ENCODE measurements at regions not wholly inside any gene's neighbourhood (a gene's known extent, or its start where the extent isn't known, plus 50 kb on each side); places are given as distances from the start of the nearest gene placed in this dataset.

DNA sequence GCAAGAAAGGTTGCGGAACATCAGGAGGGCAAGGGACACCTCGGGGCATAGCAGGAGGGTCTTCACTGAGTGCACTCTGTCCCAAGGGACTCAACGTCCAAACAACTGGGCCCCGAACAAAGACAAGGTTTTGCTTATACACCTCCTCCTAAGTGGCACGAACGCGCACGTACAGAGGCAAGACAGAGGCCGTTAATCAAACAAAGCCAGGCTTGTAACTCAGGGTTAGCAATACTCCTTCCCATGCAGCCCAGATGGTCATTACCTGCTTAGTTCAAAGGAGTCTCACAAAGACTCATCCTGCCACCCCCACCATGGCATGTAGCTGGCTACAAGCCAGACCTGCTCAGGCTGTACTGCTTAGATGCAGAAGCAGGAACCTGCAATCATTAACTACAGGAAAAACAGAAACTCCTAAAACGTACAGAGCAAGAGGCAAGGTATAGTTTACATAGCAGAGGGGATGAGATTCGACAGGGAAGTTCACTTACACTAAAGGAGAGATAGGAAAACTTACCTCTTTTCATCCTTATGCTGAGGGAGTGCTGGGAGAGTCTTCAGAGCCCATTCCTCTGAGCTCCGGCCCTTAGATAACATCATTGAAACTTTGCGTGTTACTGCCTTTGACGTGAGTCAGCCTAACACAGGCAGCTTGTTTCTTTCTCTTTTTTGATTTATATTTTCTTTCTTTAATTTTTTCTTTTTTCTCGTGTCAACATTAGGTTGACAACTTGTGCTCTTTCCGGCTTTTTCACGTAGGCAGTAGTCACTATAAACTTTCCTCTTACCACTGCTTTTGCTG lies 1319.1 kb downstream of the TMEM121 start (continued):
- TF ChIP-seq, protein P1, sequence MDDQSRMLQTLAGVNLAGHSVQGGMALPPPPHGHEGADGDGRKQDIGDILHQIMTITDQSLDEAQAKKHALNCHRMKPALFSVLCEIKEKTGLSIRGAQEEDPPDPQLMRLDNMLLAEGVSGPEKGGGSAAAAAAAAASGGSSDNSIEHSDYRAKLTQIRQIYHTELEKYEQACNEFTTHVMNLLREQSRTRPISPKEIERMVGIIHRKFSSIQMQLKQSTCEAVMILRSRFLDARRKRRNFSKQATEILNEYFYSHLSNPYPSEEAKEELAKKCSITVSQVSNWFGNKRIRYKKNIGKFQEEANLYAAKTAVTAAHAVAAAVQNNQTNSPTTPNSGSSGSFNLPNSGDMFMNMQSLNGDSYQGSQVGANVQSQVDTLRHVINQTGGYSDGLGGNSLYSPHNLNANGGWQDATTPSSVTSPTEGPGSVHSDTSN (CRISPR knock-in tag; IDR thresholded peaks at IDR 0.05; ENCODE audit: borderline replicate concordance) = no peak
- 0 out of 2 replicates have a peak, but pooled peaks have one; percentile 39 for TF ChIP-seq KDM6A (CRISPR knock-in tag; IDR thresholded peaks at IDR 0.05; ENCODE audit: low read depth)
- TF ChIP-seq, protein P2, sequence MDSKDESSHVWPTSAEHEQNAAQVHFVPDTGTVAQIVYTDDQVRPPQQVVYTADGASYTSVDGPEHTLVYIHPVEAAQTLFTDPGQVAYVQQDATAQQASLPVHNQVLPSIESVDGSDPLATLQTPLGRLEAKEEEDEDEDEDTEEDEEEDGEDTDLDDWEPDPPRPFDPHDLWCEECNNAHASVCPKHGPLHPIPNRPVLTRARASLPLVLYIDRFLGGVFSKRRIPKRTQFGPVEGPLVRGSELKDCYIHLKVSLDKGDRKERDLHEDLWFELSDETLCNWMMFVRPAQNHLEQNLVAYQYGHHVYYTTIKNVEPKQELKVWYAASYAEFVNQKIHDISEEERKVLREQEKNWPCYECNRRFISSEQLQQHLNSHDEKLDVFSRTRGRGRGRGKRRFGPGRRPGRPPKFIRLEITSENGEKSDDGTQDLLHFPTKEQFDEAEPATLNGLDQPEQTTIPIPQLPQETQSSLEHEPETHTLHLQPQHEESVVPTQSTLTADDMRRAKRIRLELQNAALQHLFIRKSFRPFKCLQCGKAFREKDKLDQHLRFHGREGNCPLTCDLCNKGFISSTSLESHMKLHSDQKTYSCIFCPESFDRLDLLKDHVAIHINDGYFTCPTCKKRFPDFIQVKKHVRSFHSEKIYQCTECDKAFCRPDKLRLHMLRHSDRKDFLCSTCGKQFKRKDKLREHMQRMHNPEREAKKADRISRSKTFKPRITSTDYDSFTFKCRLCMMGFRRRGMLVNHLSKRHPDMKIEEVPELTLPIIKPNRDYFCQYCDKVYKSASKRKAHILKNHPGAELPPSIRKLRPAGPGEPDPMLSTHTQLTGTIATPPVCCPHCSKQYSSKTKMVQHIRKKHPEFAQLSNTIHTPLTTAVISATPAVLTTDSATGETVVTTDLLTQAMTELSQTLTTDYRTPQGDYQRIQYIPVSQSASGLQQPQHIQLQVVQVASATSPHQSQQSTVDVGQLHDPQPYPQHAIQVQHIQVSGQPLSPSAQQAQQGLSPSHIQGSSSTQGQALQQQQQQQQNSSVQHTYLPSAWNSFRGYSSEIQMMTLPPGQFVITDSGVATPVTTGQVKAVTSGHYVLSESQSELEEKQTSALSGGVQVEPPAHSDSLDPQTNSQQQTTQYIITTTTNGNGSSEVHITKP (CRISPR knock-in tag; IDR thresholded peaks at IDR 0.05; ENCODE audit: low read depth) = peak; percentile 71; the same call in 1 of the 2 replicates
- TF ChIP-seq SRSF1 (optimal IDR thresholded peaks at IDR 0.05; ENCODE audit: low read depth, low read length) = no peak
- no peak for TF ChIP-seq EHMT2 (IDR thresholded peaks at IDR 0.05; ENCODE audit: borderline replicate concordance, low read depth, low read length)
- TF ChIP-seq NFRKB (IDR thresholded peaks at IDR 0.05) = no peak
- TF ChIP-seq KLF11 (CRISPR knock-in tag; IDR thresholded peaks at IDR 0.05) = no peak
- TF ChIP-seq, protein P3, sequence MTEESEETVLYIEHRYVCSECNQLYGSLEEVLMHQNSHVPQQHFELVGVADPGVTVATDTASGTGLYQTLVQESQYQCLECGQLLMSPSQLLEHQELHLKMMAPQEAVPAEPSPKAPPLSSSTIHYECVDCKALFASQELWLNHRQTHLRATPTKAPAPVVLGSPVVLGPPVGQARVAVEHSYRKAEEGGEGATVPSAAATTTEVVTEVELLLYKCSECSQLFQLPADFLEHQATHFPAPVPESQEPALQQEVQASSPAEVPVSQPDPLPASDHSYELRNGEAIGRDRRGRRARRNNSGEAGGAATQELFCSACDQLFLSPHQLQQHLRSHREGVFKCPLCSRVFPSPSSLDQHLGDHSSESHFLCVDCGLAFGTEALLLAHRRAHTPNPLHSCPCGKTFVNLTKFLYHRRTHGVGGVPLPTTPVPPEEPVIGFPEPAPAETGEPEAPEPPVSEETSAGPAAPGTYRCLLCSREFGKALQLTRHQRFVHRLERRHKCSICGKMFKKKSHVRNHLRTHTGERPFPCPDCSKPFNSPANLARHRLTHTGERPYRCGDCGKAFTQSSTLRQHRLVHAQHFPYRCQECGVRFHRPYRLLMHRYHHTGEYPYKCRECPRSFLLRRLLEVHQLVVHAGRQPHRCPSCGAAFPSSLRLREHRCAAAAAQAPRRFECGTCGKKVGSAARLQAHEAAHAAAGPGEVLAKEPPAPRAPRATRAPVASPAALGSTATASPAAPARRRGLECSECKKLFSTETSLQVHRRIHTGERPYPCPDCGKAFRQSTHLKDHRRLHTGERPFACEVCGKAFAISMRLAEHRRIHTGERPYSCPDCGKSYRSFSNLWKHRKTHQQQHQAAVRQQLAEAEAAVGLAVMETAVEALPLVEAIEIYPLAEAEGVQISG (CRISPR knock-in tag; IDR thresholded peaks at IDR 0.05) = peak; percentile 34
- TF ChIP-seq, protein P4, sequence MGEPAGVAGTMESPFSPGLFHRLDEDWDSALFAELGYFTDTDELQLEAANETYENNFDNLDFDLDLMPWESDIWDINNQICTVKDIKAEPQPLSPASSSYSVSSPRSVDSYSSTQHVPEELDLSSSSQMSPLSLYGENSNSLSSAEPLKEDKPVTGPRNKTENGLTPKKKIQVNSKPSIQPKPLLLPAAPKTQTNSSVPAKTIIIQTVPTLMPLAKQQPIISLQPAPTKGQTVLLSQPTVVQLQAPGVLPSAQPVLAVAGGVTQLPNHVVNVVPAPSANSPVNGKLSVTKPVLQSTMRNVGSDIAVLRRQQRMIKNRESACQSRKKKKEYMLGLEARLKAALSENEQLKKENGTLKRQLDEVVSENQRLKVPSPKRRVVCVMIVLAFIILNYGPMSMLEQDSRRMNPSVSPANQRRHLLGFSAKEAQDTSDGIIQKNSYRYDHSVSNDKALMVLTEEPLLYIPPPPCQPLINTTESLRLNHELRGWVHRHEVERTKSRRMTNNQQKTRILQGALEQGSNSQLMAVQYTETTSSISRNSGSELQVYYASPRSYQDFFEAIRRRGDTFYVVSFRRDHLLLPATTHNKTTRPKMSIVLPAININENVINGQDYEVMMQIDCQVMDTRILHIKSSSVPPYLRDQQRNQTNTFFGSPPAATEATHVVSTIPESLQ (CRISPR knock-in tag; conservative IDR thresholded peaks at IDR 0.05) = no peak; the same call in 1 of the 2 replicates
- no peak for TF ChIP-seq HOXA9 (CRISPR knock-in tag; IDR thresholded peaks at IDR 0.05; ENCODE audit: borderline replicate concordance)
- TF ChIP-seq HES4 (CRISPR knock-in tag; IDR thresholded peaks at IDR 0.05; ENCODE audit: borderline replicate concordance) = no peak
- TF ChIP-seq, protein P5, sequence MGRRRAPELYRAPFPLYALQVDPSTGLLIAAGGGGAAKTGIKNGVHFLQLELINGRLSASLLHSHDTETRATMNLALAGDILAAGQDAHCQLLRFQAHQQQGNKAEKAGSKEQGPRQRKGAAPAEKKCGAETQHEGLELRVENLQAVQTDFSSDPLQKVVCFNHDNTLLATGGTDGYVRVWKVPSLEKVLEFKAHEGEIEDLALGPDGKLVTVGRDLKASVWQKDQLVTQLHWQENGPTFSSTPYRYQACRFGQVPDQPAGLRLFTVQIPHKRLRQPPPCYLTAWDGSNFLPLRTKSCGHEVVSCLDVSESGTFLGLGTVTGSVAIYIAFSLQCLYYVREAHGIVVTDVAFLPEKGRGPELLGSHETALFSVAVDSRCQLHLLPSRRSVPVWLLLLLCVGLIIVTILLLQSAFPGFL (CRISPR knock-in tag; IDR thresholded peaks at IDR 0.05) = no peak
- peak; percentile 73; the same call in 1 of the 2 replicates for TF ChIP-seq HMG20A (CRISPR knock-in tag; IDR thresholded peaks at IDR 0.05; ENCODE audit: borderline replicate concordance)
- TF ChIP-seq SIN3B (IDR thresholded peaks at IDR 0.05; ENCODE audit: low read length) = no peak
- TF ChIP-seq, protein P6, sequence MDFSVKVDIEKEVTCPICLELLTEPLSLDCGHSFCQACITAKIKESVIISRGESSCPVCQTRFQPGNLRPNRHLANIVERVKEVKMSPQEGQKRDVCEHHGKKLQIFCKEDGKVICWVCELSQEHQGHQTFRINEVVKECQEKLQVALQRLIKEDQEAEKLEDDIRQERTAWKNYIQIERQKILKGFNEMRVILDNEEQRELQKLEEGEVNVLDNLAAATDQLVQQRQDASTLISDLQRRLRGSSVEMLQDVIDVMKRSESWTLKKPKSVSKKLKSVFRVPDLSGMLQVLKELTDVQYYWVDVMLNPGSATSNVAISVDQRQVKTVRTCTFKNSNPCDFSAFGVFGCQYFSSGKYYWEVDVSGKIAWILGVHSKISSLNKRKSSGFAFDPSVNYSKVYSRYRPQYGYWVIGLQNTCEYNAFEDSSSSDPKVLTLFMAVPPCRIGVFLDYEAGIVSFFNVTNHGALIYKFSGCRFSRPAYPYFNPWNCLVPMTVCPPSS (IDR thresholded peaks at IDR 0.05) = no peak
- TF ChIP-seq TARDBP (CRISPR knock-in tag; IDR thresholded peaks at IDR 0.05) = 0 out of 2 replicates have a peak, but pooled peaks have one; percentile 33

All from HepG2 (cell line).